Heart left ventricle (tissue), 16 donors: ENCODE measurements at regions not wholly inside any gene's neighbourhood (a gene's known extent, or its start where the extent isn't known, plus 50 kb on each side); places are given as distances from the start of the nearest gene placed in this dataset.

Source experiments
- ATAC-seq, 4 donors: fragments of 200-7000 bp; cut with Tn5 transposase; one replicate each; pipeline ENCODE4 v1.9.1; 2020 to 2022; ENCODE audit warnings: moderate library complexity in 4 of 4, mild to moderate bottlenecking in 3 of 4, moderate number of reproducible peaks in 1 of 4
- DNase-seq, 5 donors: peaks; one replicate each; pipeline ENCODE4 v3.0.0-alpha.2; 2020
- H3K27ac ChIP-seq, 12 donors: fragments of 200-600 bp; sonication (generic) in 4 of 12; one replicate each; pipeline versions ENCODE4 v1.5.0 to v1.8.0; 2016 to 2022; ENCODE audit warnings: mild to moderate bottlenecking in 2 of 12
- H3K27me3 ChIP-seq, 9 donors: fragments of 200-600 bp; sonication (generic) in 2 of 9; one replicate each; pipeline versions ENCODE4 v1.5.1 to v1.8.0; 2016 to 2022; ENCODE audit warnings: mild to moderate bottlenecking in 3 of 9
- H3K36me3 ChIP-seq, 9 donors: fragments of 200-600 bp; sonication (generic) in 2 of 9; one replicate each; pipeline versions ENCODE4 v1.5.0 to v1.8.0; 2018 to 2022; ENCODE audit warnings: mild to moderate bottlenecking in 2 of 9
- H3K4me1 ChIP-seq, 12 donors: fragments of 200-600 bp; sonication (generic) in 4 of 12; one replicate each; pipeline versions ENCODE4 v1.5.0 to v1.8.0; 2016 to 2022; ENCODE audit warnings: mild to moderate bottlenecking in 3 of 12
- H3K4me3 ChIP-seq, 12 donors: fragments of 200-600 bp; sonication (generic) in 4 of 12; one replicate each; pipeline versions ENCODE4 v1.5.0 to v1.8.0; 2017 to 2022; ENCODE audit warnings: mild to moderate bottlenecking in 9 of 12, moderate library complexity in 4 of 12
- H3K9me3 ChIP-seq, 12 donors: fragments of 200-600 bp; sonication (generic) in 4 of 12; one replicate each; pipeline versions ENCODE4 v1.5.0 to v1.8.0; 2016 to 2022; ENCODE audit warnings: mild to moderate bottlenecking in 1 of 12
- POLR2A ChIP-seq, 2 donors: fragments of 450-650 bp; IDR thresholded peaks; one replicate each; pipeline ENCODE4 v1.6.1; 2017; ENCODE audit warnings: antibody characterized with exemption in 2 of 2, mild to moderate bottlenecking in 2 of 2, moderate library complexity in 2 of 2
- WGBS, 4 donors: extraction: QIAGEN DNeasy Blood & Tissue Kit in 2 of 4; methylation state at CpG; one replicate each; pipeline versions ENCODE4 v1.1.5 to v1.1.7; 2013 to 2018; 5-methylcytosine and 5-hydroxymethylcytosine counted together
- intact Hi-C, 10 donors: fragments of 100-400 bp; cut with DNase I; formaldehyde crosslinking; loops; one replicate each; pipeline versions ENCODE4 v1.11.1 to v1.14.2; 2022
- TF ChIP-seq, protein P1 (sequence below), 12 donors: fragments of 200-600 bp; sonication (generic) in 4 of 12; IDR thresholded peaks; one replicate each; pipeline versions ENCODE4 v1.5.0 to v1.8.0; 2018 to 2022; ENCODE audit warnings: antibody characterized with exemption in 12 of 12, mild to moderate bottlenecking in 5 of 12
- donor health status: ischemic (EF 13 %, LVEDD 7.1; RV severe dilation, severe dysfunction).
- donor health status: healthy with polysubstance abuse.
- donor health status: DM: no; HTN: yes; CAD: no.
- donor health status: DM: no; HTN: no; CAD: no.
- donor health status: ischemic (EF 25% LVEDD 6.9; RV normal size, moderate dysfunction).
- donor health status: ischemic (EF 25% LVEDD 5.7; RV mildly dilated, moderate dysfunction).
- donor health status: healthy.
- donor health status: DM: yes; HTN: yes; CAD: no.
- donor health status: ischemic (EF 35%, LVEDD 5.7; RV mildly dilated, moderate dysfunction).
- donor health status: nonischemic (EF 11% LVEDD 7.7; RV severe dilation, severe dysfunction).
- donor health status: DM: yes; HTN: yes; CAD: no.
- donor health status: PGD.
- donor health status: ischemic (EF 29% LVEDD 5.4; RV normal size, mild dysfunction).
- donor health status: nonischemic (EF 23%, LVEDD 6.1; RV moderate dilation, normal function).

GRCh38 chr4:45985038-45985437 lies 138.8 kb downstream of the GABRG1 start:
- Histone ChIP-seq H3K9me3 (peaks cover 0 to 16% (median 0%) of the 10 kb centered on the region in 12 donors), H3K4me1 (no peaks in the 10 kb centered on the region), H3K27me3 (no peaks in the 10 kb centered on the region), H3K36me3 (no peaks in the 10 kb centered on the region), H3K4me3 (no peak overlapping the region), H3K27ac (no peak overlapping the region)
- no peak for ATAC-seq
- no peak for TF ChIP-seq POLR2A (IDR thresholded peaks at IDR 0.05)
- DNase-seq = no peak
- intact Hi-C loops = no loop called here

GRCh38 chr4:45971108-45971507 lies 152.7 kb downstream of the GABRG1 start:
- Histone ChIP-seq H3K27ac (no peak overlapping the region), H3K4me3 (no peak overlapping the region), H3K4me1 (no peaks in the 10 kb centered on the region), H3K36me3 (no peaks in the 10 kb centered on the region), H3K9me3 (peaks cover 0 to 43% (median 13%) of the 10 kb centered on the region in 12 donors), H3K27me3 (no peaks in the 10 kb centered on the region)
- WGBS, 4 donors = 70 to 78% (median 74%) methylated on average over 3 of the region's 3 CpGs
- DNase-seq = no peak
- no peak for ATAC-seq
- TF ChIP-seq, protein P1, sequence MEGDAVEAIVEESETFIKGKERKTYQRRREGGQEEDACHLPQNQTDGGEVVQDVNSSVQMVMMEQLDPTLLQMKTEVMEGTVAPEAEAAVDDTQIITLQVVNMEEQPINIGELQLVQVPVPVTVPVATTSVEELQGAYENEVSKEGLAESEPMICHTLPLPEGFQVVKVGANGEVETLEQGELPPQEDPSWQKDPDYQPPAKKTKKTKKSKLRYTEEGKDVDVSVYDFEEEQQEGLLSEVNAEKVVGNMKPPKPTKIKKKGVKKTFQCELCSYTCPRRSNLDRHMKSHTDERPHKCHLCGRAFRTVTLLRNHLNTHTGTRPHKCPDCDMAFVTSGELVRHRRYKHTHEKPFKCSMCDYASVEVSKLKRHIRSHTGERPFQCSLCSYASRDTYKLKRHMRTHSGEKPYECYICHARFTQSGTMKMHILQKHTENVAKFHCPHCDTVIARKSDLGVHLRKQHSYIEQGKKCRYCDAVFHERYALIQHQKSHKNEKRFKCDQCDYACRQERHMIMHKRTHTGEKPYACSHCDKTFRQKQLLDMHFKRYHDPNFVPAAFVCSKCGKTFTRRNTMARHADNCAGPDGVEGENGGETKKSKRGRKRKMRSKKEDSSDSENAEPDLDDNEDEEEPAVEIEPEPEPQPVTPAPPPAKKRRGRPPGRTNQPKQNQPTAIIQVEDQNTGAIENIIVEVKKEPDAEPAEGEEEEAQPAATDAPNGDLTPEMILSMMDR (IDR thresholded peaks at IDR 0.05) = no peak
- TF ChIP-seq POLR2A (IDR thresholded peaks at IDR 0.05) = no peak
- intact Hi-C loops = no loop called here

- Histone ChIP-seq H3K36me3 (no peaks in the 10 kb centered on the region), H3K9me3 (peaks cover 0 to 6% (median 0%) of the 10 kb centered on the region in 12 donors), H3K4me1 (no peaks in the 10 kb centered on the region), H3K27ac (no peak overlapping the region), H3K4me3 (no peak overlapping the region), H3K27me3 (no peaks in the 10 kb centered on the region)
- no peak for DNase-seq
- TF ChIP-seq, protein P1 (IDR thresholded peaks at IDR 0.05) = no peak
- TF ChIP-seq POLR2A (IDR thresholded peaks at IDR 0.05) = no peak
- intact Hi-C loops = no loop called here
- ATAC-seq = no peak
These were observed 166.5 kb downstream of the GABRG1 start for GRCh38 chr4:45957353-45957752.

- Histone ChIP-seq H3K36me3 (no peaks in the 10 kb centered on the region), H3K4me3 (no peak overlapping the region), H3K27ac (no peak overlapping the region), H3K4me1 (no peaks in the 10 kb centered on the region), H3K9me3 (peaks cover 0 to 2% (median 0%) of the 10 kb centered on the region in 12 donors), H3K27me3 (no peaks in the 10 kb centered on the region)
- DNase-seq (no peak), ATAC-seq (no peak)
- TF ChIP-seq, protein P1 (IDR thresholded peaks at IDR 0.05) = no peak
- no peak for TF ChIP-seq POLR2A (IDR thresholded peaks at IDR 0.05)
- intact Hi-C loops = no loop called here
- WGBS, 4 donors = 55 to 70% (median 57%) methylated on average over 3 of the region's 3 CpGs
These were observed 169.6 kb downstream of the GABRG1 start for GRCh38 chr4:45954276-45954675.

GRCh38 chr4:45951153-45951552 lies 172.7 kb downstream of the GABRG1 start:
- no peaks in the 10 kb centered on the region for H3K9me3 ChIP-seq
- 71 to 86% (median 76%) methylated on average over 1 of the region's 1 CpG for WGBS, 4 donors
- H3K27ac ChIP-seq = no peak overlapping the region
- no peaks in the 10 kb centered on the region for H3K27me3 ChIP-seq
- no peak overlapping the region for H3K4me3 ChIP-seq
- no peaks in the 10 kb centered on the region for H3K36me3 ChIP-seq
- DNase-seq = no peak
- H3K4me1 ChIP-seq = no peaks in the 10 kb centered on the region
- intact Hi-C loops = no loop called here
- no peak for ATAC-seq
- TF ChIP-seq POLR2A (IDR thresholded peaks at IDR 0.05) = no peak
- TF ChIP-seq, protein P1 (IDR thresholded peaks at IDR 0.05) = no peak
